ENCODE measurements at regions not wholly inside any gene's neighbourhood (a gene's known extent, or its start where the extent isn't known, plus 50 kb on each side); places are given as distances from the start of the nearest gene placed in this dataset.

DNA sequence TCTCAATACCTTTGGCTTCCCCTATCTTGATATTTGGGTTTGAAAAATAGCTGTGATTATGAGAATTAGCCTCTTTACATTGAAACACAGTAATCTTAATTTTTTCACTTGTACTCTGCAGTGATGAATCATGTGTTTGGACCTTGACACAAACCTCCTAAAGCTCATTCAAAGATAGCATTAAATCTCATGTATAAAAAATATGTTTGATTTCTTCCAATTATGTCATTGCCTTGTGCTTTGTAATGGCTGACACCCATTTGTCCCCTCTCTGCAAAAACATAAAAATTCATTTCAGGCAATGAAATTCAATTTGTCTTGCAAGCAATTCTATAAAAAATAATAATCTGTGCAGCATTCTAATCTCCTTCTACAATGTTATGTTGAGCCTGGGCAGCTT lies 422.4 kb upstream of the BOD1L1 start:
- Histone ChIP-seq H3K27me3 (ENCODE audit: insufficient read depth, low read length, poor library complexity, severe bottlenecking) (no peaks in the 10 kb centered on the region), H3K4me3 (ENCODE audit: low read length) (no peak overlapping the region), H3K4me1 (ENCODE audit: insufficient read depth, low read length) (no peaks in the 10 kb centered on the region), H3K9me3 (ENCODE audit: low read length) (no peaks in the 10 kb centered on the region), H3K27ac (ENCODE audit: low read depth, low read length) (no peak overlapping the region), H3K36me3 (ENCODE audit: insufficient read depth, low read length) (no peaks in the 10 kb centered on the region)
- H3K9me3 Mint-ChIP-seq, result peaks cover 0 to 2% (median 0%) of the 10 kb centered on the region in 5 donors
- CTCF ChIA-PET, result no interaction called here
- H3K27me3 Mint-ChIP-seq, result no peaks in the 10 kb centered on the region
- DNase-seq, result no peak
- POLR2A ChIA-PET, result no interaction called here
- no peak overlapping the region for H3K4me3 Mint-ChIP-seq
- no peak overlapping the region for H3K27ac Mint-ChIP-seq
- no peaks in the 10 kb centered on the region for H3K4me1 Mint-ChIP-seq
- no peaks in the 10 kb centered on the region for H3K36me3 Mint-ChIP-seq

DNA sequence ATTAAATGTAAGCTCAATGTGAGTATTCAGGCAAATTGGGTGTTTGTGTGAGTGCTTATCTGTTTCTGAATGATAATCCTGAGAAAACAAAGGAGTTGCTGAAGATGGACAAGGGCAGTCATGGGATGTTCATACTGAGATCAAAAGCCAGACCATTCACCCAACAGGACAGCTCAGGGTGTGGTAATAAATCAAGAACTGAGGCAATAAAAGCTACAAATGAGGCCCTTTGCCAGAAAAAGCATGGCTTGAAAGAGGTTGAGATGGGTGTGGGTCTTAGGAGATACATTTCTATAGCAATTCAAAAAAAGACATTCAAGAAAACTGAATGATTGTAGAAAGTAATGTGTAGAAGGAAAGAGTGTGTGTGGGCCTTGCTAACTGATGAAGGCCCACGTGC lies 425.8 kb upstream of the BOD1L1 start:
- POLR2A ChIA-PET, result no interaction called here
- Mint-ChIP-seq H3K36me3 (no peaks in the 10 kb centered on the region), H3K27me3 (no peaks in the 10 kb centered on the region), H3K4me1 (no peaks in the 10 kb centered on the region), H3K27ac (no peak overlapping the region), H3K9me3 (peaks cover 0 to 2% (median 0%) of the 10 kb centered on the region in 5 donors), H3K4me3 (no peak overlapping the region)
- H3K9me3 ChIP-seq (ENCODE audit: low read length), result no peaks in the 10 kb centered on the region
- no peak for DNase-seq
- no peak overlapping the region for H3K4me3 ChIP-seq (ENCODE audit: low read length)
- no peaks in the 10 kb centered on the region for H3K36me3 ChIP-seq (ENCODE audit: insufficient read depth, low read length)
- H3K27ac ChIP-seq (ENCODE audit: low read depth, low read length), result no peak overlapping the region
- no peaks in the 10 kb centered on the region for H3K27me3 ChIP-seq (ENCODE audit: insufficient read depth, low read length, poor library complexity, severe bottlenecking)
- CTCF ChIA-PET, result no interaction called here
- no peaks in the 10 kb centered on the region for H3K4me1 ChIP-seq (ENCODE audit: insufficient read depth, low read length)

DNA sequence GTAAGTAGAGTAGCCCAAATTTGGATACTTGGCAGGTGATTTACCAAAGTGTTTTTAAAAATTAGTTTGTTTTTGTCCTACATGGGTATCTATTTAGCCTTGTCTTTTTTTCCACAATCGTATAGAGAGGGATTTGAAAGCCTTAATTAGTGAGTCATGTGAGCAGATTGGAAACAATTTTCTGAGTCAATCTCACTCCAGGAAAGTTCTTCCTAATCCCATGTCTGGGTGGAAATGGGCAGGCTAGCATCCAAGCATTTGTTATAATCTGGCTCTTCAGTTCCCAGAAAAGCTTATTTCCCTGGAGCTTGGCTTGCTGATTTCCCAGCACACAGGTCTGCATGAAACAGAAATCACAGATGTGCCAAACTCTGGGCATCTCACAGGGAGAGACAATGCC lies 426.9 kb upstream of the BOD1L1 start:
- Histone ChIP-seq H3K27me3 (ENCODE audit: insufficient read depth, low read length, poor library complexity, severe bottlenecking) (no peaks in the 10 kb centered on the region), H3K4me1 (ENCODE audit: insufficient read depth, low read length) (no peaks in the 10 kb centered on the region), H3K9me3 (ENCODE audit: low read length) (no peaks in the 10 kb centered on the region), H3K4me3 (ENCODE audit: low read length) (no peak overlapping the region), H3K36me3 (ENCODE audit: insufficient read depth, low read length) (no peaks in the 10 kb centered on the region), H3K27ac (ENCODE audit: low read depth, low read length) (no peak overlapping the region)
- ChIA-PET CTCF (no interaction called here), POLR2A (no interaction called here)
- Mint-ChIP-seq H3K27ac (no peak overlapping the region), H3K27me3 (no peaks in the 10 kb centered on the region), H3K4me3 (no peak overlapping the region), H3K4me1 (no peaks in the 10 kb centered on the region), H3K9me3 (peaks cover 0 to 2% (median 0%) of the 10 kb centered on the region in 5 donors), H3K36me3 (no peaks in the 10 kb centered on the region)
- DNase-seq, result no peak

DNA sequence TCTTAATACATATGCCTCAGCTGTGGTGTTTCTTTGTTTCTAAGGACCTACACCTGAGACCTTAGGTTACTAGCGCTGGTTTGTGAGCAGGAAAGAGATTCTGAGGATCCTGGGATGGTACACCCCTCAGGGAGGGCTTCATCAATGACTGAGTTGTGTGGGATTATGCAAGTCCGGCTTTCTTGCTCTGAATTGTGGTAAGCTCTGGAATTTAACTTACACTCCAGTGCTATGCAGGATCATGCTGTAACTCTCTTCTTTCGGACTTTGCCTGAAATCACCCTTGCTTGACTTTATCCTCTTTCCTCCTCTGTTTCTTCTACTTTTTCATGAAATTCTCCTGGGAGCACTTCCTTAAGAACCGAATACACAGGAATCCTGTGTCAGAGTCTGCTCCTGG lies 431.5 kb upstream of the BOD1L1 start:
- no peak for DNase-seq
- no peaks in the 10 kb centered on the region for H3K9me3 ChIP-seq (ENCODE audit: low read length)
- CTCF ChIA-PET, result no interaction called here
- H3K27me3 ChIP-seq (ENCODE audit: insufficient read depth, low read length, poor library complexity, severe bottlenecking), result no peaks in the 10 kb centered on the region
- H3K4me3 ChIP-seq (ENCODE audit: low read length), result no peak overlapping the region
- Mint-ChIP-seq H3K27me3 (peaks cover 0 to 3% of the 10 kb centered on the region in 2 donors), H3K4me1 (no peaks in the 10 kb centered on the region), H3K4me3 (no peak overlapping the region), H3K36me3 (no peaks in the 10 kb centered on the region), H3K9me3 (peaks cover 0 to 2% (median 0%) of the 10 kb centered on the region in 5 donors), H3K27ac (no peak overlapping the region)
- no peaks in the 10 kb centered on the region for H3K36me3 ChIP-seq (ENCODE audit: insufficient read depth, low read length)
- H3K4me1 ChIP-seq (ENCODE audit: insufficient read depth, low read length), result no peaks in the 10 kb centered on the region
- POLR2A ChIA-PET, result no interaction called here
- H3K27ac ChIP-seq (ENCODE audit: low read depth, low read length), result no peak overlapping the region

DNA sequence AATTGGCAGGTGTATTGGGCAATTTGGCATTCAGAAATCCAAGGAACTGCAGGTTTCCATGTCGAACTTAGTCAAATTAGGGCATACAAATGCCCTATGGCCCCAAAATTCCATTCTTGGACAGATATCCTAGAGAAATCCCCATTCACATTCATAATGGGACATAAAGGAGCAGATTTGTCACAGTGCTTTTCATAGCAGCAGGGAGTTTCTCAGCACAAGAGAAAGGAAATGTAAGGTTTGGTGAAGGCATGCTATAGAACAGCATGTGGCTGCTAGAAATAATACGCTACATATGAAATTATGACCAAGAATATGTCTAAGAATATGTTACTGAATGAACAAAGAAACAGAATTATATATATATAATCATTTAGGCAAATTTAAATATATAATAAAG lies 437.5 kb upstream of the BOD1L1 start:
- H3K9me3 Mint-ChIP-seq, result peaks cover 0 to 6% (median 2%) of the 10 kb centered on the region in 5 donors
- DNase-seq, result no peak
- no peaks in the 10 kb centered on the region for H3K4me1 Mint-ChIP-seq
- no peaks in the 10 kb centered on the region for H3K9me3 ChIP-seq (ENCODE audit: low read length)
- no peak overlapping the region for H3K4me3 ChIP-seq (ENCODE audit: low read length)
- CTCF ChIA-PET, result no interaction called here
- H3K36me3 Mint-ChIP-seq, result no peaks in the 10 kb centered on the region
- H3K36me3 ChIP-seq (ENCODE audit: insufficient read depth, low read length), result no peaks in the 10 kb centered on the region
- peaks cover 0 to 2% of the 10 kb centered on the region in 2 donors for H3K27me3 Mint-ChIP-seq
- POLR2A ChIA-PET, result no interaction called here
- H3K27me3 ChIP-seq (ENCODE audit: insufficient read depth, low read length, poor library complexity, severe bottlenecking), result no peaks in the 10 kb centered on the region
- no peaks in the 10 kb centered on the region for H3K4me1 ChIP-seq (ENCODE audit: insufficient read depth, low read length)
- no peak overlapping the region for H3K27ac Mint-ChIP-seq
- H3K4me3 Mint-ChIP-seq, result no peak overlapping the region
- no peak overlapping the region for H3K27ac ChIP-seq (ENCODE audit: low read depth, low read length)

DNA sequence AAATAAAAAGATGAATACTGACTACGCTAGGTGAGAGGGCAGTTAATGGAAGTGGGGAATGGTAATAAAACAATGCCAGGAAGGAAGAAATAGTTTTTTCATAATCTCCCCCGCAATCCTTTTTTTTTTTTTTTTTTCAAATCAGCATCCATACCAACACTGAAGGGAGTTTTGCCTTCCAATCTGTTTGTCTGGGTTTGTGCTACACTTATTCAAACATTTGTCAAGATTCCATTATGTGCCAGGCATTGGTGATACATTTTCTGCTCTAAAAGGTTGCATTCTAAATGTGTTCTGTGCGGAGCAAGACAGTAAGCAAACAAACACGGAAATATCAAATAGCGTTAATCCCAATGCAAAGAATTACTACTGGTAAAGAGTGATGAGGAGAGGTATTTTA lies 437.9 kb upstream of the BOD1L1 start:
- Histone ChIP-seq H3K36me3 (ENCODE audit: insufficient read depth, low read length) (no peaks in the 10 kb centered on the region), H3K9me3 (ENCODE audit: low read length) (no peaks in the 10 kb centered on the region), H3K4me3 (ENCODE audit: low read length) (no peak overlapping the region), H3K4me1 (ENCODE audit: insufficient read depth, low read length) (no peaks in the 10 kb centered on the region), H3K27me3 (ENCODE audit: insufficient read depth, low read length, poor library complexity, severe bottlenecking) (no peaks in the 10 kb centered on the region), H3K27ac (ENCODE audit: low read depth, low read length) (no peak overlapping the region)
- Mint-ChIP-seq H3K27ac (no peak overlapping the region), H3K36me3 (no peaks in the 10 kb centered on the region), H3K4me1 (no peaks in the 10 kb centered on the region), H3K27me3 (peaks cover 0 to 1% of the 10 kb centered on the region in 2 donors), H3K9me3 (peaks cover 0 to 10% (median 2%) of the 10 kb centered on the region in 5 donors), H3K4me3 (no peak overlapping the region)
- ChIA-PET POLR2A (no interaction called here), CTCF (no interaction called here)
- no peak for DNase-seq

DNA sequence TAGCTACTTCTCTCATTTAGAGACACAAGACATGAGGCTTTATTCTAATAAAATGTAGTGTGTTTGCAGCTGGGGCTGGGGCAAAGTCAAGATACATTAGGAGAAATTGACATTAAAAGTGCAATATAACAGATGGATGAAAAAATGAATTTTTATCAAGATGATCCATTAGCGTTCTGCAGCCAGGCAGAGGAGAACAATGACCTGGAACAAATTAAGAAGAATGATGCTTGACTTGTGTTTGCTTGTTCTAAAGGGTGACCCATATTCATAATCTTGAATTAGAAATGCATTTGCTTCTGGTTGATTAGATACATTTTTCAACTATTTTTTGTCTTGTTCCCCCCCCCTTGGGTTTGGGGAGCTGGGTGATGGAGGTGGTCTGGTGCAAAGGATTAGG lies 439.5 kb upstream of the BOD1L1 start:
- DNase-seq, result no peak
- H3K9me3 Mint-ChIP-seq, result peaks cover 0 to 14% (median 10%) of the 10 kb centered on the region in 5 donors
- peaks cover 0 to 1% of the 10 kb centered on the region in 2 donors for H3K27me3 Mint-ChIP-seq
- ChIA-PET POLR2A (no interaction called here), CTCF (no interaction called here)
- H3K27ac Mint-ChIP-seq, result no peak overlapping the region
- H3K4me1 Mint-ChIP-seq, result no peaks in the 10 kb centered on the region
- Histone ChIP-seq H3K4me3 (ENCODE audit: low read length) (no peak overlapping the region), H3K4me1 (ENCODE audit: insufficient read depth, low read length) (no peaks in the 10 kb centered on the region), H3K27me3 (ENCODE audit: insufficient read depth, low read length, poor library complexity, severe bottlenecking) (no peaks in the 10 kb centered on the region), H3K9me3 (ENCODE audit: low read length) (no peaks in the 10 kb centered on the region), H3K27ac (ENCODE audit: low read depth, low read length) (no peak overlapping the region), H3K36me3 (ENCODE audit: insufficient read depth, low read length) (no peaks in the 10 kb centered on the region)
- H3K4me3 Mint-ChIP-seq, result no peak overlapping the region
- no peaks in the 10 kb centered on the region for H3K36me3 Mint-ChIP-seq

DNA sequence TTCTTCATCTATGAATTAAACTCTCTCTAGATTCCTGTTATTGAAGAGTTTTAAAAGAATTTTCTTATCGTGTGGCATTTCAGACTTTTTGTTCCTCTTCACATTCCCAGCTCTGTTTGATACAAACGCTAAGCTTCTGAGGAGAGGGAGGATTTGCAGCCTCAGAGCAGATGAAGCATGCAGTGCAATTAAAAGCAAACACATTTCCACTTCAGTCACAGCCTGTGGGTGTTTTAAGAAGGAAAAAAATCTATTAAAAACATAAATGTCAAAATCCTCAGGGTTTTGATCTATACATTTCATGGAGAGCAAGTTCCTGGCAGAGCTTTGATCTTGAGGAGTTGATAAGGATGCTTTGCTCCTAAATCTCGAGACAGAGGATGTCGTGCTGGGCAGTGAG lies 442.4 kb upstream of the BOD1L1 start:
- H3K36me3 Mint-ChIP-seq, result no peaks in the 10 kb centered on the region
- no peak overlapping the region for H3K4me3 Mint-ChIP-seq
- Histone ChIP-seq H3K27ac (ENCODE audit: low read depth, low read length) (no peak overlapping the region), H3K27me3 (ENCODE audit: insufficient read depth, low read length, poor library complexity, severe bottlenecking) (no peaks in the 10 kb centered on the region), H3K36me3 (ENCODE audit: insufficient read depth, low read length) (no peaks in the 10 kb centered on the region), H3K4me1 (ENCODE audit: insufficient read depth, low read length) (no peaks in the 10 kb centered on the region), H3K4me3 (ENCODE audit: low read length) (no peak overlapping the region), H3K9me3 (ENCODE audit: low read length) (peaks cover 8% of the 10 kb centered on the region)
- CTCF ChIA-PET, result no interaction called here
- H3K27me3 Mint-ChIP-seq, result peaks cover 0 to 1% of the 10 kb centered on the region in 2 donors
- no peak for DNase-seq
- POLR2A ChIA-PET, result no interaction called here
- peaks cover 5 to 33% (median 25%) of the 10 kb centered on the region in 5 donors for H3K9me3 Mint-ChIP-seq
- H3K27ac Mint-ChIP-seq, result no peak overlapping the region
- H3K4me1 Mint-ChIP-seq, result no peaks in the 10 kb centered on the region

DNA sequence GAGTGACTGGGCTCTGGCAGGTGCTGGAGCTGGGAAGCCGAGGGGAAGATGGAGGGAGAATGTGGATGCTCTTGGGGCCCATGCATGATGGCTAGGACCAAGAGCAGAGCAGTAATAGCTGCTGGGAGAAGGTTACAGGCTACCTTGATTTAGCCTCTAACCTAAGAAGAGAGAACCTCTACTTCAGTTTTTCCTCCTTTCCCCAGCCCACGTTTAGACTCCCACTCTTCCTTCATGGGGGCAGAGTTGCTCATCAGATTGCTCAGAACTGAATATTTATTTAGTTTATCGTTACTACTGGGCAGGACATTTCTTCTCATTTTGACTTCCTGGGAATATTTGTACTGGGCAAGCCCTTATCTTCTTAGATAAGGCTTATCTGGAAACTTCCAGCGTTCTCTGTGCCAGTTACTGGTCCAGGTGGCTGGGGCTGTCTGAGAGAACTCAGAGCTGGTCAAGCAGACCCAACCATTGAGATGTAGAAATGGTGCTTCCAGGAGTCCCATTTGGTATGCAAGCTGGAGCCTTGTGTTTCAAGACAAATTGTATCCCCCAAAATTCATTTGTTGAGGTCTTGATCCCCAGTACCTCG lies 442.9 kb upstream of the BOD1L1 start:
- Mint-ChIP-seq H3K36me3 (no peaks in the 10 kb centered on the region), H3K4me3 (no peak overlapping the region), H3K27me3 (peaks cover 0 to 1% of the 10 kb centered on the region in 2 donors), H3K4me1 (no peaks in the 10 kb centered on the region), H3K27ac (no peak overlapping the region), H3K9me3 (peaks cover 9 to 33% (median 27%) of the 10 kb centered on the region in 5 donors)
- Histone ChIP-seq H3K27ac (ENCODE audit: low read depth, low read length) (no peak overlapping the region), H3K4me3 (ENCODE audit: low read length) (no peak overlapping the region), H3K4me1 (ENCODE audit: insufficient read depth, low read length) (no peaks in the 10 kb centered on the region), H3K27me3 (ENCODE audit: insufficient read depth, low read length, poor library complexity, severe bottlenecking) (no peaks in the 10 kb centered on the region), H3K36me3 (ENCODE audit: insufficient read depth, low read length) (no peaks in the 10 kb centered on the region), H3K9me3 (ENCODE audit: low read length) (peaks cover 8% of the 10 kb centered on the region)
- no peak for DNase-seq
- ChIA-PET CTCF (no interaction called here), POLR2A (no interaction called here)

All from CD8-positive, alpha-beta memory T cell (primary cell).